Activated T-cell treated with anti-CD3 and anti-CD28 coated beads, Interleukin-2, amount 50 U/mL, for 4 hours (primary cell): ENCODE measurements at regions not wholly inside any gene's neighbourhood (a gene's known extent, or its start where the extent isn't known, plus 50 kb on each side); places are given as distances from the start of the nearest gene placed in this dataset.
"Not testable (repeated sequence)": the region's sequence is repeated elsewhere in the genome, so short reads cannot be mapped to it uniquely, and the experiment has no call there.

Experiments
- ATAC-seq, 2 donors: fragments of 200-7000 bp; cut with Tn5 transposase; one replicate each; pipeline ENCODE4 v1.10.0; 2021
- DNase-seq: peaks from one replicate; pipeline ENCODE4 v3.0.0-alpha.2; 2020
- H3K27me3 Mint-ChIP-seq: one replicate; pipeline ENCODE4 v1.8.0; 2021; ENCODE audit warnings: low read depth, mixed read lengths
- H3K36me3 Mint-ChIP-seq: one replicate; pipeline ENCODE4 v1.8.0; 2022; ENCODE audit warnings: mixed read lengths; ENCODE audit not compliant: insufficient read depth
- H3K4me1 Mint-ChIP-seq: one replicate; pipeline ENCODE4 v1.8.0; 2021; ENCODE audit warnings: low read depth, mixed read lengths
- H3K4me3 Mint-ChIP-seq: one replicate; pipeline ENCODE4 v1.8.0; 2021; ENCODE audit warnings: mild to moderate bottlenecking, moderate library complexity, mixed read lengths
- H3K9me3 Mint-ChIP-seq: one replicate; pipeline ENCODE4 v1.8.0; 2021; ENCODE audit warnings: mixed read lengths

- ATAC-seq (no peak), DNase-seq (no peak)
- Mint-ChIP-seq H3K4me1 (no peaks in the 10 kb centered on the region), H3K4me3 (no peak overlapping the region), H3K9me3 (peaks cover 11% of the 10 kb centered on the region), H3K27me3 (no peaks in the 10 kb centered on the region), H3K36me3 (no peaks in the 10 kb centered on the region)
These were observed 698.1 kb downstream of the DTWD2 start for GRCh38 chr5:118290204-118290603.

- H3K4me1 Mint-ChIP-seq, H3K4me3 Mint-ChIP-seq, H3K27me3 Mint-ChIP-seq, H3K36me3 Mint-ChIP-seq, DNase-seq: not testable (repeated sequence)
- peak; percentile 40 to 48 for ATAC-seq
- peaks cover 12% of the 10 kb centered on the region for H3K9me3 Mint-ChIP-seq
These were observed 704.1 kb downstream of the DTWD2 start for GRCh38 chr5:118284230-118284629.

- ATAC-seq, DNase-seq, H3K36me3 Mint-ChIP-seq, H3K4me1 Mint-ChIP-seq, H3K4me3 Mint-ChIP-seq, H3K27me3 Mint-ChIP-seq: not testable (repeated sequence)
- H3K9me3 Mint-ChIP-seq, result peaks cover 11% of the 10 kb centered on the region
These were observed 705.8 kb downstream of the DTWD2 start for GRCh38 chr5:118282480-118283038.

GRCh38 chr5:118279540-118280294 lies 708.6 kb downstream of the DTWD2 start:
- Mint-ChIP-seq H3K9me3 (peaks cover 8% of the 10 kb centered on the region), H3K36me3 (no peaks in the 10 kb centered on the region), H3K4me3 (no peak overlapping the region), H3K27me3 (no peaks in the 10 kb centered on the region), H3K4me1 (no peaks in the 10 kb centered on the region)
- no peak for DNase-seq
- ATAC-seq, result no peak

- Mint-ChIP-seq H3K9me3 (peaks cover 21% of the 10 kb centered on the region), H3K4me1 (no peaks in the 10 kb centered on the region), H3K27me3 (no peaks in the 10 kb centered on the region), H3K4me3 (no peak overlapping the region), H3K36me3 (no peaks in the 10 kb centered on the region)
- ATAC-seq (no peak), DNase-seq (no peak)
These were observed 717.8 kb downstream of the DTWD2 start for GRCh38 chr5:118270526-118270925.

GRCh38 chr5:118258223-118258622 lies 730.1 kb downstream of the DTWD2 start:
- Mint-ChIP-seq H3K27me3 (no peaks in the 10 kb centered on the region), H3K4me3 (no peak overlapping the region), H3K9me3 (peaks cover 21% of the 10 kb centered on the region), H3K4me1 (no peaks in the 10 kb centered on the region), H3K36me3 (no peaks in the 10 kb centered on the region)
- ATAC-seq (no peak), DNase-seq (no peak)

GRCh38 chr5:118257066-118257465 lies 731.3 kb downstream of the DTWD2 start:
- H3K9me3 Mint-ChIP-seq, result peaks cover 17% of the 10 kb centered on the region
- no peaks in the 10 kb centered on the region for H3K4me1 Mint-ChIP-seq

GRCh38 chr5:118253225-118254061 lies 734.9 kb downstream of the DTWD2 start:
- no peak for ATAC-seq
- Mint-ChIP-seq H3K27me3 (no peaks in the 10 kb centered on the region), H3K36me3 (no peaks in the 10 kb centered on the region), H3K4me1 (no peaks in the 10 kb centered on the region), H3K9me3 (peaks cover 42% of the 10 kb centered on the region), H3K4me3 (no peak overlapping the region)
- DNase-seq, result no peak

More at GRCh38 chr5:118257066-118257465, 731.3 kb downstream of the DTWD2 start:
- no peaks in the 10 kb centered on the region for H3K36me3 Mint-ChIP-seq
- DNase-seq (no peak), ATAC-seq (no peak)
- H3K27me3 Mint-ChIP-seq, result no peaks in the 10 kb centered on the region
- no peak overlapping the region for H3K4me3 Mint-ChIP-seq

- ATAC-seq (no peak), DNase-seq (no peak)
- no peaks in the 10 kb centered on the region for H3K4me1 Mint-ChIP-seq
- no peaks in the 10 kb centered on the region for H3K36me3 Mint-ChIP-seq
- no peaks in the 10 kb centered on the region for H3K27me3 Mint-ChIP-seq
- H3K4me3 Mint-ChIP-seq, result no peak overlapping the region
- H3K9me3 Mint-ChIP-seq, result peaks cover 34% of the 10 kb centered on the region
These were observed 739.0 kb downstream of the DTWD2 start for GRCh38 chr5:118249386-118249785.

GRCh38 chr5:118247458-118247857 lies 740.9 kb downstream of the DTWD2 start:
- peaks cover 31% of the 10 kb centered on the region for H3K9me3 Mint-ChIP-seq
- DNase-seq (no peak), ATAC-seq (no peak)
- H3K36me3 Mint-ChIP-seq, result no peaks in the 10 kb centered on the region
- no peak overlapping the region for H3K4me3 Mint-ChIP-seq
- H3K4me1 Mint-ChIP-seq, result no peaks in the 10 kb centered on the region
- no peaks in the 10 kb centered on the region for H3K27me3 Mint-ChIP-seq

GRCh38 chr5:118243613-118244012 lies 744.7 kb downstream of the DTWD2 start:
- no peaks in the 10 kb centered on the region for H3K27me3 Mint-ChIP-seq
- H3K36me3 Mint-ChIP-seq, result no peaks in the 10 kb centered on the region
- H3K4me3 Mint-ChIP-seq, result no peak overlapping the region
- ATAC-seq (no peak), DNase-seq (no peak)
- H3K4me1 Mint-ChIP-seq, result no peaks in the 10 kb centered on the region
- H3K9me3 Mint-ChIP-seq, result peaks cover 21% of the 10 kb centered on the region

GRCh38 chr5:118243068-118243467 lies 745.3 kb downstream of the DTWD2 start:
- Mint-ChIP-seq H3K27me3 (no peaks in the 10 kb centered on the region), H3K4me1 (no peaks in the 10 kb centered on the region), H3K36me3 (no peaks in the 10 kb centered on the region), H3K4me3 (no peak overlapping the region), H3K9me3 (peaks cover 17% of the 10 kb centered on the region)
- ATAC-seq, result no peak
- DNase-seq, result no peak

- DNase-seq (no peak), ATAC-seq (no peak)
- H3K4me1 Mint-ChIP-seq, result no peaks in the 10 kb centered on the region
- no peak overlapping the region for H3K4me3 Mint-ChIP-seq
- no peaks in the 10 kb centered on the region for H3K27me3 Mint-ChIP-seq
- H3K36me3 Mint-ChIP-seq, result no peaks in the 10 kb centered on the region
- peaks cover 9% of the 10 kb centered on the region for H3K9me3 Mint-ChIP-seq
These were observed 752.1 kb downstream of the DTWD2 start for GRCh38 chr5:118236108-118236849.

GRCh38 chr5:118233606-118234005 lies 754.7 kb downstream of the DTWD2 start:
- no peak for ATAC-seq
- DNase-seq, result no peak
- H3K36me3 Mint-ChIP-seq, result no peaks in the 10 kb centered on the region
- H3K27me3 Mint-ChIP-seq, result no peaks in the 10 kb centered on the region
- peaks cover 8% of the 10 kb centered on the region for H3K9me3 Mint-ChIP-seq
- no peak overlapping the region for H3K4me3 Mint-ChIP-seq
- H3K4me1 Mint-ChIP-seq, result no peaks in the 10 kb centered on the region
